ENCODE measurements at regions not wholly inside any gene's neighbourhood (a gene's known extent, or its start where the extent isn't known, plus 50 kb on each side); places are given as distances from the start of the nearest gene placed in this dataset.

DNA sequence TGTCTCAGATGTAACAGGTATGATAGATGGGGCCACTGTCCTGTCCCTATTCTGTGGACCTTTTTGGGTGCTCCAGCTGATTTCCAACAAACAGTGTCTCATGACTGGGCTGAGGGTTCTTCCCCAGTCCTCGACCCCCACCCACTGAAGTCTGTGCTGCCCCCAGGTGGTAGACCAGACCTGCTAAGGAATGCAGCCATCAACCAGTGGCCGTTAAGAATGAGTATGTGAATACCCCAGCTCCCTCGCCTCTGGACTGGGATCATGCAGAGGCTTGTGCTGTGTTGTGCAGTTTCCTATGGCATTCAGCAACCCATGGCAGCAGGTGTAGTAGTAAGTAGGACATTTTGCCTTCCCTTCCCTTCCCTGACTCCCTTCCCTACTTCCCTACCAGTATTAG lies 183.1 kb upstream of the KAZN start:
- TF ChIP-seq, protein P1, sequence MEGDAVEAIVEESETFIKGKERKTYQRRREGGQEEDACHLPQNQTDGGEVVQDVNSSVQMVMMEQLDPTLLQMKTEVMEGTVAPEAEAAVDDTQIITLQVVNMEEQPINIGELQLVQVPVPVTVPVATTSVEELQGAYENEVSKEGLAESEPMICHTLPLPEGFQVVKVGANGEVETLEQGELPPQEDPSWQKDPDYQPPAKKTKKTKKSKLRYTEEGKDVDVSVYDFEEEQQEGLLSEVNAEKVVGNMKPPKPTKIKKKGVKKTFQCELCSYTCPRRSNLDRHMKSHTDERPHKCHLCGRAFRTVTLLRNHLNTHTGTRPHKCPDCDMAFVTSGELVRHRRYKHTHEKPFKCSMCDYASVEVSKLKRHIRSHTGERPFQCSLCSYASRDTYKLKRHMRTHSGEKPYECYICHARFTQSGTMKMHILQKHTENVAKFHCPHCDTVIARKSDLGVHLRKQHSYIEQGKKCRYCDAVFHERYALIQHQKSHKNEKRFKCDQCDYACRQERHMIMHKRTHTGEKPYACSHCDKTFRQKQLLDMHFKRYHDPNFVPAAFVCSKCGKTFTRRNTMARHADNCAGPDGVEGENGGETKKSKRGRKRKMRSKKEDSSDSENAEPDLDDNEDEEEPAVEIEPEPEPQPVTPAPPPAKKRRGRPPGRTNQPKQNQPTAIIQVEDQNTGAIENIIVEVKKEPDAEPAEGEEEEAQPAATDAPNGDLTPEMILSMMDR (IDR thresholded peaks at IDR 0.05) = peak; percentile 28; the same call in 1 of the 2 replicates
- TF ChIP-seq, protein P2, sequence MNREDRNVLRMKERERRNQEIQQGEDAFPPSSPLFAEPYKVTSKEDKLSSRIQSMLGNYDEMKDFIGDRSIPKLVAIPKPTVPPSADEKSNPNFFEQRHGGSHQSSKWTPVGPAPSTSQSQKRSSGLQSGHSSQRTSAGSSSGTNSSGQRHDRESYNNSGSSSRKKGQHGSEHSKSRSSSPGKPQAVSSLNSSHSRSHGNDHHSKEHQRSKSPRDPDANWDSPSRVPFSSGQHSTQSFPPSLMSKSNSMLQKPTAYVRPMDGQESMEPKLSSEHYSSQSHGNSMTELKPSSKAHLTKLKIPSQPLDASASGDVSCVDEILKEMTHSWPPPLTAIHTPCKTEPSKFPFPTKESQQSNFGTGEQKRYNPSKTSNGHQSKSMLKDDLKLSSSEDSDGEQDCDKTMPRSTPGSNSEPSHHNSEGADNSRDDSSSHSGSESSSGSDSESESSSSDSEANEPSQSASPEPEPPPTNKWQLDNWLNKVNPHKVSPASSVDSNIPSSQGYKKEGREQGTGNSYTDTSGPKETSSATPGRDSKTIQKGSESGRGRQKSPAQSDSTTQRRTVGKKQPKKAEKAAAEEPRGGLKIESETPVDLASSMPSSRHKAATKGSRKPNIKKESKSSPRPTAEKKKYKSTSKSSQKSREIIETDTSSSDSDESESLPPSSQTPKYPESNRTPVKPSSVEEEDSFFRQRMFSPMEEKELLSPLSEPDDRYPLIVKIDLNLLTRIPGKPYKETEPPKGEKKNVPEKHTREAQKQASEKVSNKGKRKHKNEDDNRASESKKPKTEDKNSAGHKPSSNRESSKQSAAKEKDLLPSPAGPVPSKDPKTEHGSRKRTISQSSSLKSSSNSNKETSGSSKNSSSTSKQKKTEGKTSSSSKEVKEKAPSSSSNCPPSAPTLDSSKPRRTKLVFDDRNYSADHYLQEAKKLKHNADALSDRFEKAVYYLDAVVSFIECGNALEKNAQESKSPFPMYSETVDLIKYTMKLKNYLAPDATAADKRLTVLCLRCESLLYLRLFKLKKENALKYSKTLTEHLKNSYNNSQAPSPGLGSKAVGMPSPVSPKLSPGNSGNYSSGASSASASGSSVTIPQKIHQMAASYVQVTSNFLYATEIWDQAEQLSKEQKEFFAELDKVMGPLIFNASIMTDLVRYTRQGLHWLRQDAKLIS (CRISPR knock-in tag; IDR thresholded peaks at IDR 0.05; ENCODE audit: borderline replicate concordance) = no peak
- TF ChIP-seq FOXP1 (CRISPR knock-in tag; IDR thresholded peaks at IDR 0.05; ENCODE audit: borderline replicate concordance) = no peak
- TF ChIP-seq, protein P3, sequence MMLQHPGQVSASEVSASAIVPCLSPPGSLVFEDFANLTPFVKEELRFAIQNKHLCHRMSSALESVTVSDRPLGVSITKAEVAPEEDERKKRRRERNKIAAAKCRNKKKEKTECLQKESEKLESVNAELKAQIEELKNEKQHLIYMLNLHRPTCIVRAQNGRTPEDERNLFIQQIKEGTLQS (CRISPR knock-in tag; conservative IDR thresholded peaks at IDR 0.05) = no peak
- no peak for TF ChIP-seq MYBL2 (CRISPR knock-in tag; IDR thresholded peaks at IDR 0.05)
- no peak for TF ChIP-seq CREB1 (CRISPR knock-in tag; IDR thresholded peaks at IDR 0.05)
